ENCODE measurements at regions not wholly inside any gene's neighbourhood (a gene's known extent, or its start where the extent isn't known, plus 50 kb on each side); places are given as distances from the start of the nearest gene placed in this dataset.

GRCh38 chr2:190746971-190747761, 98.3 kb downstream of the NAB1 start (continued):
- TF ChIP-seq SIX5 (IDR thresholded peaks at IDR 0.05; ENCODE audit: low read depth, low read length, severe bottlenecking) (no peak), FOXM1 (IDR thresholded peaks at IDR 0.05; ENCODE audit: low read depth, low read length) (no peak), POLR2A (IDR thresholded peaks at IDR 0.05; ENCODE audit: low read depth, low read length) (no peak)

GRCh38 chr2:190748966-190749365, 100.1 kb downstream of the NAB1 start:
- SMC1A ChIA-PET (ENCODE audit: uncharacterized antibody, unreplicated experiment) = interaction anchor here (1.1 to 1.7 kb wide), 4 partner anchors 9 to 45 kb away, joined by 3 to 5 read pairs (median 3); no protein-coding TSS in a partner anchor
- no peak for ATAC-seq
- WGBS (ENCODE audit: insufficient coverage, insufficient replicate concordance, low lambda C conversion rate, missing lambda C conversion rate) = 90% methylated on average over 3 of the region's 3 CpGs

More at GRCh38 chr2:190748966-190749365, 100.1 kb downstream of the NAB1 start:
- no peaks in the 10 kb centered on the region for H3K4me1 ChIP-seq (ENCODE audit: control insufficient read depth, insufficient read depth, low read length)
- intact Hi-C loops (cut with micrococcal nuclease; ENCODE audit: unreplicated experiment) (no loop called here), in situ Hi-C loops (cut with MboI) (no loop called here)
- no peak overlapping the region for H3K27ac ChIP-seq (ENCODE audit: control insufficient read depth, insufficient read depth)
- H3K79me2 ChIP-seq (ENCODE audit: control insufficient read depth, insufficient read depth, low read length) = no peaks in the 10 kb centered on the region
- H2AFZ ChIP-seq (ENCODE audit: control insufficient read depth, low read depth, low read length) = no peak overlapping the region
- H3K9me3 ChIP-seq (replicated peaks; ENCODE audit: control insufficient read depth, insufficient read depth, low read length) = no peaks in the 10 kb centered on the region; the same call in 2 of the 3 replicates
- CTCF ChIA-PET = interaction anchor here (0.8 to 1.4 kb wide), 2 partner anchors 86 to 114 kb away, joined by 3 to 4 read pairs; no protein-coding TSS in a partner anchor
- DNase-seq (ENCODE audit: low read depth, low spot score) = no peak
- no peak overlapping the region for H3K9ac ChIP-seq (ENCODE audit: control insufficient read depth, insufficient read depth, low read length)
- POLR2A ChIA-PET = no interaction called here
- H3K27me3 ChIP-seq (replicated peaks in 1 of 2; ENCODE audit: control insufficient read depth in 2 of 2, insufficient read depth in 2 of 2, low read length in 1 of 2) = no peaks in the 10 kb centered on the region
- no TSS peak for BruUV-seq (replicated peaks)
- RAD21 ChIA-PET (ENCODE audit: unreplicated experiment) = no interaction called here
- H3K36me3 ChIP-seq (ENCODE audit: control insufficient read depth in 2 of 2, insufficient read depth in 2 of 2, low read length in 1 of 2) = no peaks in the 10 kb centered on the region
- TF ChIP-seq BCLAF1 (IDR thresholded peaks at IDR 0.05) = no peak
- no peak for TF ChIP-seq MTA2 (IDR thresholded peaks at IDR 0.05; ENCODE audit: low read depth)
- no peak for TF ChIP-seq SMC3 (IDR thresholded peaks at IDR 0.05; ENCODE audit: borderline replicate concordance, low read length)
- TF ChIP-seq POLR2A (IDR thresholded peaks at IDR 0.05; ENCODE audit: low read depth, low read length) = no peak
- no peak overlapping the region for H3K4me2 ChIP-seq (ENCODE audit: control insufficient read depth, insufficient read depth)
- H3K4me3 ChIP-seq = no peak overlapping the region
- no peak for FAIRE-seq
- no peaks in the 10 kb centered on the region for H4K20me1 ChIP-seq (ENCODE audit: control insufficient read depth, insufficient read depth)
